HCT116 (cell line): ENCODE measurements at regions not wholly inside any gene's neighbourhood (a gene's known extent, or its start where the extent isn't known, plus 50 kb on each side); places are given as distances from the start of the nearest gene placed in this dataset.

Experiments
- CTCF ChIP-seq, 3 experiments: fragments of 200-600 bp in 1 of 3; sonication (generic) in 1 of 3; IDR thresholded peaks in 2 of 3; conservative IDR thresholded peaks in 1 of 3; 2 replicates each; pipeline ENCODE4 v1.5.1; 2012 to 2017; ENCODE audit warnings: low read depth in 2 of 3, low read length in 2 of 3, antibody characterized with exemption in 1 of 3, borderline replicate concordance in 1 of 3, control low read depth in 1 of 3, mild to moderate bottlenecking in 1 of 3, mixed read lengths in 1 of 3, mixed run types in 1 of 3, moderate library complexity in 1 of 3; ENCODE audit not compliant: insufficient read depth in 1 of 3
- EZH2 ChIP-seq: fragments of 200-600 bp; sonication (generic); IDR thresholded peaks from 2 replicates; pipeline ENCODE4 v1.6.1; 2017; ENCODE audit warnings: antibody characterized with exemption, mixed run types
- EZH2phosphoT487 ChIP-seq: fragments of 200-600 bp; IDR thresholded peaks from 2 replicates; pipeline ENCODE4 v1.6.1; 2018; ENCODE audit warnings: antibody characterized with exemption, borderline replicate concordance
- FOSL1 ChIP-seq: IDR thresholded peaks from 2 replicates; pipeline ENCODE4 v1.6.1; 2012; ENCODE audit warnings: low read depth
- JUND ChIP-seq: IDR thresholded peaks from 2 replicates; pipeline ENCODE4 v1.6.1; 2012
- MAX ChIP-seq: IDR thresholded peaks from 2 replicates; pipeline ENCODE4 v1.6.1; 2012
- POLR2A ChIP-seq: IDR thresholded peaks from 2 replicates; pipeline ENCODE4 v1.7.0; 2011; ENCODE audit warnings: borderline replicate concordance; ENCODE audit not compliant: insufficient read depth, insufficient read length; ENCODE audit errors: extremely low read depth
- POLR2AphosphoS5 ChIP-seq: IDR thresholded peaks from 2 replicates; pipeline ENCODE4 v1.6.1; 2011; ENCODE audit warnings: mild to moderate bottlenecking, low read depth, low read length, moderate library complexity
- REST ChIP-seq: IDR thresholded peaks from 2 replicates; pipeline ENCODE4 v1.6.1; 2012; ENCODE audit warnings: low read depth
- SIN3A ChIP-seq: IDR thresholded peaks from 2 replicates; pipeline ENCODE4 v1.6.1; 2012; ENCODE audit warnings: low read depth
- YY1 ChIP-seq: IDR thresholded peaks from 2 replicates; pipeline ENCODE4 v1.6.1; 2011; ENCODE audit warnings: low read length, low read depth, moderate library complexity, mild to moderate bottlenecking; ENCODE audit not compliant: insufficient replicate concordance; ENCODE audit errors: extremely low read depth
- ZBTB33 ChIP-seq: IDR thresholded peaks from 2 replicates; pipeline ENCODE4 v1.6.1; 2011; ENCODE audit warnings: mild to moderate bottlenecking, low read length, moderate library complexity; ENCODE audit not compliant: insufficient replicate concordance; ENCODE audit errors: extremely low read depth

- TF ChIP-seq ZBTB33 (no peak), FOSL1 (no peak), POLR2AphosphoS5 (no peak), CTCF (IDR thresholded peaks at IDR 0.05 in 2 of 3, conservative IDR thresholded peaks at IDR 0.05 in 1 of 3; ENCODE audit: borderline replicate concordance in 1 of 3, insufficient read depth in 1 of 3, low read depth in 2 of 3, low read length in 2 of 3) (no peak), YY1 (no peak), POLR2A (no peak), EZH2phosphoT487 (no peak), EZH2 (no peak), SIN3A (no peak), REST (no peak), JUND (no peak), MAX (no peak)
These were observed 93.1 kb downstream of the OLFM1 start for GRCh38 chr9:135180586-135180985.
